Gastroesophageal sphincter (tissue), 4 donors: ENCODE measurements at regions not wholly inside any gene's neighbourhood (a gene's known extent, or its start where the extent isn't known, plus 50 kb on each side); places are given as distances from the start of the nearest gene placed in this dataset.
A peak's percentile ranks its signal among the peaks of the same experiment; 100 is the strongest.
"Not testable (repeated sequence)": the region's sequence is repeated elsewhere in the genome, so short reads cannot be mapped to it uniquely, and the experiment has no call there.

ENCODE experiments used
- ATAC-seq: fragments of 150-250 bp; one replicate; pipeline ENCODE4 v1.9.1; 2016; ENCODE audit warnings: mild to moderate bottlenecking, moderate library complexity
- H3K27ac ChIP-seq, 4 donors: fragments of 200-600 bp; sonication (generic) in 3 of 4; 1 replicate in 3 of 4; 2 replicates in 1 of 4; pipeline ENCODE4 v1.5.1; 2016 to 2019
- H3K27me3 ChIP-seq: fragments of 200-600 bp; sonication (generic); one replicate; pipeline ENCODE4 v1.5.1; 2019
- H3K36me3 ChIP-seq, 2 donors: fragments of 200-600 bp; sonication (generic); one replicate each; pipeline ENCODE4 v1.5.1; 2019; ENCODE audit warnings: control low read depth in 1 of 2
- H3K4me1 ChIP-seq, 3 donors: fragments of 200-600 bp; sonication (generic); 1 replicate in 2 of 3; 2 replicates in 1 of 3; pipeline ENCODE4 v1.5.1; 2016 to 2019; ENCODE audit warnings: control low read depth in 2 of 3
- H3K4me3 ChIP-seq, 2 donors: fragments of 200-600 bp; sonication (generic); one replicate each; pipeline ENCODE4 v1.5.1; 2019; ENCODE audit warnings: mild to moderate bottlenecking in 1 of 2, moderate library complexity in 1 of 2
- H3K9me3 ChIP-seq, 3 donors: fragments of 200-600 bp; sonication (generic); one replicate each; pipeline ENCODE4 v1.5.1; 2017 to 2019; ENCODE audit warnings: control low read depth in 2 of 3
- EP300 ChIP-seq: sonication (generic); formaldehyde crosslinking; IDR thresholded peaks from one replicate; pipeline ENCODE4 v1.6.1; 2017; ENCODE audit warnings: antibody characterized with exemption, mild to moderate bottlenecking
- POLR2A ChIP-seq, 2 donors: fragments of 450-650 bp; IDR thresholded peaks; one replicate each; pipeline ENCODE4 v1.6.1; 2017; ENCODE audit warnings: antibody characterized with exemption in 2 of 2, mild to moderate bottlenecking in 2 of 2, moderate library complexity in 1 of 2
- POLR2AphosphoS5 ChIP-seq: sonication (generic); formaldehyde crosslinking; IDR thresholded peaks from one replicate; pipeline ENCODE4 v1.6.1; 2017; ENCODE audit warnings: antibody characterized with exemption
- WGBS, 2 donors: methylation state at CpG; one replicate each; pipeline ENCODE4 v1.1.5; 2018; ENCODE audit warnings: low coverage in 1 of 2; 5-methylcytosine and 5-hydroxymethylcytosine counted together
- TF ChIP-seq, protein P1 (sequence below), 4 experiments: fragments of 200-600 bp in 2 of 4; fragments of 450-650 bp in 2 of 4; sonication (generic) in 1 of 4; IDR thresholded peaks; one replicate each; pipeline ENCODE4 v1.5.1; 2017 to 2019; ENCODE audit warnings: antibody characterized with exemption in 4 of 4, mild to moderate bottlenecking in 2 of 4, moderate library complexity in 2 of 4

DNA sequence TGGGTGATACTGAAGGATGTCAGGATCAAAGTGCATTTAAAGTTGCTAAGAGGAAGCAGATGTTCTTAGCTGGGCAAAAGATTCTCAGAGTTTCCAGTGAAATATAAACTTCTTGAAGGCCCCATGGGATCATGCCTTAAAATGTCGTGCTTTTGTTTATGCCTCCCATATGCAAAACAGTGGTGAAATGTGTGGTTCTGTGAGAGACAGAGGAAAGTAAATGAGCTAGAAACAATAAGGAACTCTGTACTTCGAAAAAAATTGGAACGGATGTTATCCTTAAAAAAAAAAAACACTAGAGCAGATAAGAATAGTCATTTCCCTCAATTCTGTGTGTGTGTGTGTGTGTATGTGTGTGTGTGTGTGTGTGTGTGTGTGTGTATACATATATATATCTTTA is 497.0 kb upstream of the TBL1XR1 start:
- 8 to 28% methylated on average over 3 of the region's 3 CpGs for WGBS, 2 donors
- Histone ChIP-seq H3K4me1 (no peaks in the 10 kb centered on the region), H3K4me3 (no peak overlapping the region), H3K27me3 (no peaks in the 10 kb centered on the region), H3K36me3 (no peaks in the 10 kb centered on the region), H3K27ac (no peak overlapping the region), H3K9me3 (no peaks in the 10 kb centered on the region)
- TF ChIP-seq, protein P1, sequence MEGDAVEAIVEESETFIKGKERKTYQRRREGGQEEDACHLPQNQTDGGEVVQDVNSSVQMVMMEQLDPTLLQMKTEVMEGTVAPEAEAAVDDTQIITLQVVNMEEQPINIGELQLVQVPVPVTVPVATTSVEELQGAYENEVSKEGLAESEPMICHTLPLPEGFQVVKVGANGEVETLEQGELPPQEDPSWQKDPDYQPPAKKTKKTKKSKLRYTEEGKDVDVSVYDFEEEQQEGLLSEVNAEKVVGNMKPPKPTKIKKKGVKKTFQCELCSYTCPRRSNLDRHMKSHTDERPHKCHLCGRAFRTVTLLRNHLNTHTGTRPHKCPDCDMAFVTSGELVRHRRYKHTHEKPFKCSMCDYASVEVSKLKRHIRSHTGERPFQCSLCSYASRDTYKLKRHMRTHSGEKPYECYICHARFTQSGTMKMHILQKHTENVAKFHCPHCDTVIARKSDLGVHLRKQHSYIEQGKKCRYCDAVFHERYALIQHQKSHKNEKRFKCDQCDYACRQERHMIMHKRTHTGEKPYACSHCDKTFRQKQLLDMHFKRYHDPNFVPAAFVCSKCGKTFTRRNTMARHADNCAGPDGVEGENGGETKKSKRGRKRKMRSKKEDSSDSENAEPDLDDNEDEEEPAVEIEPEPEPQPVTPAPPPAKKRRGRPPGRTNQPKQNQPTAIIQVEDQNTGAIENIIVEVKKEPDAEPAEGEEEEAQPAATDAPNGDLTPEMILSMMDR (IDR thresholded peaks at IDR 0.05) = no peak
- TF ChIP-seq EP300 (no peak), POLR2AphosphoS5 (no peak)
- no peak for ATAC-seq

DNA sequence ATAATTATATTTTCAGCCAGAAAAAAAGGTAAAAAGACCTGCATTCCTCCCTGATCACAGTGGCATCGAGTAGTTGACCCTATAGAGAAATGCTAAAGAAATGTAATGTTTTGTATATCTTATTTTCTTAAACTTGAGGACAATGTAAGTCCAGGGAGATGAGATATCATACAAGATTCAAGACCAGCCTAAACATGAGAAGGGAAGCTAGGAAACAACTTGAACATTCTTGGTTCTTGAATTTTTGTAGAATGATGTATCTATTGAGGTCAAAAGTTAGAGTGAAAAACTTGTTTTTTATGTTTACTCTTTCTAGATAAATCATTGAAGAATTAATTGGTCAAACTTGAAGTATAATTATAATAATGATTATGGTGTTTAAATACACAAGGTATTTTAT is 497.7 kb upstream of the TBL1XR1 start:
- Histone ChIP-seq H3K27me3 (no peaks in the 10 kb centered on the region), H3K27ac (no peak overlapping the region), H3K9me3 (no peaks in the 10 kb centered on the region), H3K4me3 (no peak overlapping the region), H3K36me3 (no peaks in the 10 kb centered on the region), H3K4me1 (no peaks in the 10 kb centered on the region)
- ATAC-seq = no peak
- TF ChIP-seq POLR2A (IDR thresholded peaks at IDR 0.05) = no peak
- no peak for TF ChIP-seq POLR2AphosphoS5
- no peak for TF ChIP-seq EP300
- TF ChIP-seq, protein P1 (IDR thresholded peaks at IDR 0.05) = no peak
- 75 to 100% methylated on average over 1 of the region's 1 CpG for WGBS, 2 donors

DNA sequence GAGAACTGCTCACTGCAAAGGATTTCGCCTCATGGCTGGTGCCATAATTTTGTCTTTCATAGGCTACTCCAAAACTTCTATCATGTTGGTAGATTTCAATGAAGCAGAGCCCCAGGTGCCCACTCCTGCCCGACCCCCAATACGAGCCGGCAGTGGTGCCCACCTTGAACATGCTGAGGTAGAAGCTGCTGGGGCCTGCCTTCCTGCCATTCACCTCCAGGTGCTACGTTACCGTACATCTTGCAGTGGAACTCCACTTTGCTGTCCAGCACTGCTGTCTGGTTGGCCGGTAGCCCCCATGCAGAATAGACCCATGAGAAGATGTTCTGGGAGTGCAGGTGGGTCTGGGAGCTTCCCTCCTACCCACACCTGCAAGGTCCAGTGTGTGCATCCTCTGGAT is 502.8 kb upstream of the TBL1XR1 start:
- no peak for ATAC-seq

DNA sequence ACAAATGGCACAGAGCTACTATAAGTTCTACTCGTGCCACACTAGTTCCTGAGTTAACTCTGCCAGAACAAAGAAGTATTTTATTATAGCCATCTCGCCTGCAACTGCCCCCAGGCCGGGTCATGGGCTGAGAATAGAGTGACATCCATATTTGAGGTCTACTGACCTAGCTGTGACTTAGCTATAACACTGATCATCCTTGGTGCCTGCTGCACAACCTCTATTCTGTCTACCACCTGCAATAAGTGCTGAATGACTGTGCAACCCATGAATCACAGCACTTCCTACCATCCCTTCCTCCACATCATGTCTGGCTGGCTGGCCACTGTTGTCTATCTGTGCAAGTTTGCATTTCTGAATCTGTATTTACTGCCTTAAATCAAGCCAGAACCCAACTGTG is 506.5 kb upstream of the TBL1XR1 start:
- Histone ChIP-seq H3K36me3 (no peaks in the 10 kb centered on the region), H3K4me3 (no peak overlapping the region), H3K27ac (no peak overlapping the region), H3K4me1 (peaks cover 0 to 15% (median 6%) of the 10 kb centered on the region in 3 donors), H3K27me3 (no peaks in the 10 kb centered on the region), H3K9me3 (no peaks in the 10 kb centered on the region)
- WGBS, 2 donors = 96% methylated on average over 3 of the region's 3 CpGs; no CpG with 5 or more reads in 1 of the 2 donors
- TF ChIP-seq EP300 (no peak), POLR2A (IDR thresholded peaks at IDR 0.05) (no peak), POLR2AphosphoS5 (no peak)
- ATAC-seq = no peak

More for the DNA sequence above, 502.8 kb upstream of the TBL1XR1 start:
- H3K27ac ChIP-seq = no peak overlapping the region
- no peak overlapping the region for H3K4me3 ChIP-seq
- 81 to 100% methylated on average over 3 of the region's 7 CpGs for WGBS, 2 donors
- no peaks in the 10 kb centered on the region for H3K36me3 ChIP-seq
- no peaks in the 10 kb centered on the region for H3K9me3 ChIP-seq
- no peaks in the 10 kb centered on the region for H3K27me3 ChIP-seq
- no peaks in the 10 kb centered on the region for H3K4me1 ChIP-seq
- TF ChIP-seq, protein P1 (IDR thresholded peaks at IDR 0.05) = no peak
- TF ChIP-seq EP300 (no peak), POLR2A (IDR thresholded peaks at IDR 0.05) (no peak), POLR2AphosphoS5 (no peak)

DNA sequence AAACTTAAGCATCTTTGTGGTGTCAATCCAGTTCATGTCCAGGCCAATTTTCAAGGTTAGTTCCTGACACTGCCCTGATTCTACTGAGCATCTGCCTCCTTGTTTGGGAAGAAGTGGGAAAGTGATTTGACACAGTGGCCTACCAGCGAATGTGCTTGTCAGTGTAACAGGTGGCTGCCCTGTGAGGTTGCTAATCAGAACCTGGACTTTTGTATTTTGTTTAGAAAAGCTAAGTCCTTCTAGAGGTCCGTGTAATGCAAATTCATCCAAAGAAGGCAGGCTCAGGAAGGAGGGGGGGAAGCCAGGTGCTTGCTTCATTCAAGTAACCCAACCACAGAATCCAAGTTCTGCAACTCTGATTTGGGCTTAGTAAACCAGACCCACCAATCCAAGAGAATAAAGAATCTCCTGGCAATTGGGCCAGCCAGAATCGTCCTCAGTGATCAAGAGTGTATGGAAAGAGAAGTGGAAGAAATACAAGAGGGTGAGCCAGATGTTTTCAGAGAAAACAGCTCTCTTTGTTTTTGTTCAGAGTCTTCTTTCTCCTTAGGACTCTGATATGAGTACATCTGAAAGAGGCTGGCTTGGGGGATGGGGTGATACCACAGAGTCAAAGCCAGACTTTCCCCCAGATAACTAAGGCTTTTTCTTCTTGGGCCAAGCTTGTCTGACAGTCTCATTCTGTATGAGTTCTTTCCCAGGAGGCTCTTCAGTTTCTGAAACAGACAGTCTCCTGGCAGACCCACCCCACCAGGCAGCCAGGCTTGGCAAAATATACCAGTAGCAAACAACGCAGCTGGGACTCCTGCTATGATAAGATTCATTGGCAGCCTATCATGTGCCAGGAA is 508.9 kb upstream of the TBL1XR1 start:
- no peaks in the 10 kb centered on the region for H3K36me3 ChIP-seq
- no peaks in the 10 kb centered on the region for H3K27me3 ChIP-seq
- TF ChIP-seq POLR2AphosphoS5 (peak; percentile 13), EP300 (no peak), POLR2A (IDR thresholded peaks at IDR 0.05) (no peak)
- H3K27ac ChIP-seq = peak overlapping the region in 3 of 4 donors; percentile 25 to 45 (median 43)
- WGBS, 2 donors = 39 to 59% methylated on average over 3 to 4 of the region's 4 CpGs
- H3K9me3 ChIP-seq = no peaks in the 10 kb centered on the region
- no peak overlapping the region for H3K4me3 ChIP-seq
- ATAC-seq = peak; percentile 63
- H3K4me1 ChIP-seq = peaks cover 0 to 24% (median 6%) of the 10 kb centered on the region in 3 donors

DNA sequence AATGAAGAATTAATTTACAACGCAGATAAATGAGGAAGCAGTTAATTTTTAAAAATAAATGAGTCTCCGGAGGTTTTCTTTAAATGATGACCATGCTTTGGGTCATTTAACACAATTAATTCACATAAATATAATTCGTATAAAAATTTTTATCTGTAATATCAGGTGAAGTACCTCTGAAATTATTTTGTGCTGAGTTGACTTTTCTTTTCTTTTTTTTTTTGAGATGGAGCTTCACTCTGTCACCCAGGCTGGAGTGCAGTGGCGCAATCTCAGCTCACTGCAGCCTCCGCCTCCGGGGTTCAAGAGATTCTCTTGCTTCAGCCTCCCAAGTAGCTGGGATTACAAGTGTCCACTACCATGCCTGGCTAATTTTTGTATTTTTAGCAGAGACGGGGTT is 512.2 kb upstream of the TBL1XR1 start:
- WGBS, 2 donors = 86 to 96% methylated on average over 4 to 7 of the region's 7 CpGs

More for the DNA sequence above, 512.2 kb upstream of the TBL1XR1 start:
- not testable (repeated sequence) for H3K27ac ChIP-seq, H3K4me3 ChIP-seq, H3K36me3 ChIP-seq, H3K9me3 ChIP-seq, ATAC-seq, H3K27me3 ChIP-seq
- peaks cover 1 to 48% (median 14%) of the 10 kb centered on the region in 3 donors for H3K4me1 ChIP-seq
